ENCODE measurements at regions not wholly inside any gene's neighbourhood (a gene's known extent, or its start where the extent isn't known, plus 50 kb on each side); places are given as distances from the start of the nearest gene placed in this dataset.

- BruUV-seq (replicated peaks), result no TSS peak
- no peaks in the 10 kb centered on the region for H3K9me3 Mint-ChIP-seq (ENCODE audit: unreplicated experiment)
- intact Hi-C loops (cut with micrococcal nuclease; ENCODE audit: unreplicated experiment), result no loop called here
These were observed 576.4 kb upstream of the TBL1XR1 start for GRCh38 chr3:177773717-177774116.

DNA sequence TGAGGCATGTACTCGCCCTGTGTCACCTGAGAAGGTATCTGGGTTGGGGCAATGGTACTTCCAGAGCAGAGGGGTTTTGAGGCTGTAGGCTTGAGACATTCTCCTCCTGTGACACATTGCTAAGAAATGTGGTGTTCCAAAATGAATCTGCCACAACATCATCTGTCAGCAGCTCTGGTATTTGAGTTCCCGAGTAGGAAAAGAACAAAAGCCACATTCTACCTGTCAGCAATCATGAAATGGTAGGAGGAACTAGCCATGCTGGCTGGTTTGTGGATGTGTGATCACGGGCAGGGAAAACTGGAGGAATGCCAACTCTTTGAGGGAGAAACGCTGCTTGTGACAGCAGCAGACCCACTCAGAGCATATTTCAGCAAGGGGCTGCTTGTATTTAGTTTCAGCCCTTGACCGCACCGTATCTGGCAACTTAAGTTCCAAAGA is 579.4 kb upstream of the TBL1XR1 start:
- Mint-ChIP-seq H3K4me1 (ENCODE audit: low read depth, unreplicated experiment) (no peaks in the 10 kb centered on the region), H3K9me3 (ENCODE audit: unreplicated experiment) (no peaks in the 10 kb centered on the region), H3K27me3 (ENCODE audit: insufficient read depth, unreplicated experiment) (no peaks in the 10 kb centered on the region), H3K36me3 (ENCODE audit: insufficient read depth, unreplicated experiment) (no peaks in the 10 kb centered on the region), H3K27ac (ENCODE audit: unreplicated experiment) (no peak overlapping the region), H3K4me3 (ENCODE audit: unreplicated experiment) (no peak overlapping the region)
- Histone ChIP-seq H3K4me3 (ENCODE audit: low read depth, low read length) (no peak overlapping the region), H3K36me3 (ENCODE audit: control insufficient read depth, insufficient read depth, low read length) (no peaks in the 10 kb centered on the region), H3K9me3 (no peaks in the 10 kb centered on the region), H3K4me1 (no peaks in the 10 kb centered on the region), H3K27me3 (replicated peaks; ENCODE audit: control insufficient read depth, insufficient read depth, low read length) (no peaks in the 10 kb centered on the region)
- intact Hi-C loops (cut with micrococcal nuclease; ENCODE audit: unreplicated experiment), result loop anchor here (1.0 to 5.0 kb wide), 5 partner anchors 32 to 726 kb away; no protein-coding TSS in a partner anchor
- peak in 1 of 2 experiments; percentile 1 for DNase-seq
- TF ChIP-seq, protein P1, sequence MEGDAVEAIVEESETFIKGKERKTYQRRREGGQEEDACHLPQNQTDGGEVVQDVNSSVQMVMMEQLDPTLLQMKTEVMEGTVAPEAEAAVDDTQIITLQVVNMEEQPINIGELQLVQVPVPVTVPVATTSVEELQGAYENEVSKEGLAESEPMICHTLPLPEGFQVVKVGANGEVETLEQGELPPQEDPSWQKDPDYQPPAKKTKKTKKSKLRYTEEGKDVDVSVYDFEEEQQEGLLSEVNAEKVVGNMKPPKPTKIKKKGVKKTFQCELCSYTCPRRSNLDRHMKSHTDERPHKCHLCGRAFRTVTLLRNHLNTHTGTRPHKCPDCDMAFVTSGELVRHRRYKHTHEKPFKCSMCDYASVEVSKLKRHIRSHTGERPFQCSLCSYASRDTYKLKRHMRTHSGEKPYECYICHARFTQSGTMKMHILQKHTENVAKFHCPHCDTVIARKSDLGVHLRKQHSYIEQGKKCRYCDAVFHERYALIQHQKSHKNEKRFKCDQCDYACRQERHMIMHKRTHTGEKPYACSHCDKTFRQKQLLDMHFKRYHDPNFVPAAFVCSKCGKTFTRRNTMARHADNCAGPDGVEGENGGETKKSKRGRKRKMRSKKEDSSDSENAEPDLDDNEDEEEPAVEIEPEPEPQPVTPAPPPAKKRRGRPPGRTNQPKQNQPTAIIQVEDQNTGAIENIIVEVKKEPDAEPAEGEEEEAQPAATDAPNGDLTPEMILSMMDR (IDR thresholded peaks at IDR 0.05; ENCODE audit: insufficient read depth in 1 of 2, low read depth in 1 of 2, low read length in 1 of 2, severe bottlenecking in 1 of 2, unreplicated experiment in 1 of 2), result no peak
- no TSS peak for BruUV-seq (replicated peaks)
- ChIA-PET POLR2A (no interaction called here), CTCF (no interaction called here)

More at GRCh38 chr3:177773717-177774116, 576.4 kb upstream of the TBL1XR1 start:
- TF ChIP-seq, protein P1 (IDR thresholded peaks at IDR 0.05; ENCODE audit: insufficient read depth in 1 of 2, low read depth in 1 of 2, low read length in 1 of 2, severe bottlenecking in 1 of 2, unreplicated experiment in 1 of 2), result no peak
- Histone ChIP-seq H3K36me3 (ENCODE audit: control insufficient read depth, insufficient read depth, low read length) (no peaks in the 10 kb centered on the region), H3K27me3 (replicated peaks; ENCODE audit: control insufficient read depth, insufficient read depth, low read length) (no peaks in the 10 kb centered on the region), H3K4me1 (no peaks in the 10 kb centered on the region), H3K9me3 (no peaks in the 10 kb centered on the region), H3K4me3 (ENCODE audit: low read depth, low read length) (no peak overlapping the region)
- CTCF ChIA-PET, result no interaction called here
- no peaks in the 10 kb centered on the region for H3K27me3 Mint-ChIP-seq (ENCODE audit: insufficient read depth, unreplicated experiment)
- no peaks in the 10 kb centered on the region for H3K36me3 Mint-ChIP-seq (ENCODE audit: insufficient read depth, unreplicated experiment)
- no peak overlapping the region for H3K4me3 Mint-ChIP-seq (ENCODE audit: unreplicated experiment)
- no peaks in the 10 kb centered on the region for H3K4me1 Mint-ChIP-seq (ENCODE audit: low read depth, unreplicated experiment)
- DNase-seq, result no peak
- H3K27ac Mint-ChIP-seq (ENCODE audit: unreplicated experiment), result no peak overlapping the region
- POLR2A ChIA-PET, result no interaction called here

DNA sequence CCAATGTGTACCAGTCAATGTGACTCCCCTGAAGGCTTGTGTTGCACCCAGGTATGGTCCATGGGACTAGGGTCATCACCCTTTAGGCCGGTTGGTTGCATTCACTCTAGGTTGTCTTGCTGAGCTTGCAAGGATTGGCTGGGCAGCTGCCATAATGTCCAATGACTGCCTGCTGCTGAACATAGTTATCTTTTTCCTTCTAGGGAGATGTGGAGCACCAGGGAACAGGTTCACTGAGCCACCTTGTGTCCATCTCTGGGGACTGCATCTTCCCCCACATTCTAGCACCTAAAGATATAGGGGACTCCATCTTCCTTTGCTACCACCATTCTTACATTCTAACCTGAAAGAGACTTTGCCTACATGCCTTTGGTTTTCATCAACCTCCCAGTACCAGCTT is 580.4 kb upstream of the TBL1XR1 start:
- Histone ChIP-seq H3K4me1 (no peaks in the 10 kb centered on the region), H3K9me3 (no peaks in the 10 kb centered on the region), H3K27me3 (replicated peaks; ENCODE audit: control insufficient read depth, insufficient read depth, low read length) (no peaks in the 10 kb centered on the region), H3K4me3 (ENCODE audit: low read depth, low read length) (no peak overlapping the region), H3K36me3 (ENCODE audit: control insufficient read depth, insufficient read depth, low read length) (no peaks in the 10 kb centered on the region)
- H3K36me3 Mint-ChIP-seq (ENCODE audit: insufficient read depth, unreplicated experiment), result no peaks in the 10 kb centered on the region
- DNase-seq, result peak; percentile 66 to 67
- no peak overlapping the region for H3K27ac Mint-ChIP-seq (ENCODE audit: unreplicated experiment)
- TF ChIP-seq, protein P1 (IDR thresholded peaks at IDR 0.05; ENCODE audit: insufficient read depth in 1 of 2, low read depth in 1 of 2, low read length in 1 of 2, severe bottlenecking in 1 of 2, unreplicated experiment in 1 of 2), result peak; percentile 61 to 63
- ChIA-PET POLR2A (no interaction called here), CTCF (interaction anchor here (1.1 kb wide), 1 partner anchor 155 kb away, joined by 4 read pairs; no protein-coding TSS in a partner anchor)
- no peaks in the 10 kb centered on the region for H3K4me1 Mint-ChIP-seq (ENCODE audit: low read depth, unreplicated experiment)
- no peaks in the 10 kb centered on the region for H3K9me3 Mint-ChIP-seq (ENCODE audit: unreplicated experiment)
- intact Hi-C loops (cut with micrococcal nuclease; ENCODE audit: unreplicated experiment), result loop anchor here (1.0 to 5.0 kb wide), 5 partner anchors 33 to 727 kb away; no protein-coding TSS in a partner anchor
- H3K4me3 Mint-ChIP-seq (ENCODE audit: unreplicated experiment), result no peak overlapping the region
- no peaks in the 10 kb centered on the region for H3K27me3 Mint-ChIP-seq (ENCODE audit: insufficient read depth, unreplicated experiment)
- BruUV-seq (replicated peaks), result no TSS peak

Data from Caco-2 (cell line).